Neuronal stem cell (in vitro differentiated cells): ENCODE measurements at regions not wholly inside any gene's neighbourhood (a gene's known extent, or its start where the extent isn't known, plus 50 kb on each side); places are given as distances from the start of the nearest gene placed in this dataset.

ENCODE experiments used
- DNase-seq: peaks from one replicate; pipeline ENCODE4 v3.0.0-alpha.2; 2013; ENCODE audit warnings: low spot score
- H2AFZ ChIP-seq: one replicate; pipeline ENCODE4 v1.6.1; 2013; ENCODE audit warnings: mild to moderate bottlenecking, low read length, inconsistent platforms
- H2AK5ac ChIP-seq: 2 replicates; pipeline ENCODE4 v1.6.1; 2013; ENCODE audit warnings: low read depth, mild to moderate bottlenecking, inconsistent platforms, low read length, moderate library complexity, mixed read lengths
- H2BK120ac ChIP-seq: 2 replicates; pipeline ENCODE4 v1.6.1; 2013; ENCODE audit warnings: low read depth, mild to moderate bottlenecking, inconsistent platforms, low read length, moderate library complexity, mixed read lengths
- H2BK12ac ChIP-seq: one replicate; pipeline ENCODE4 v1.6.1; 2013; ENCODE audit warnings: low read length, inconsistent platforms
- H2BK15ac ChIP-seq: 2 replicates; pipeline ENCODE4 v1.6.1; 2013; ENCODE audit warnings: mild to moderate bottlenecking, low read length, inconsistent platforms, mixed read lengths
- H2BK5ac ChIP-seq: one replicate; pipeline ENCODE4 v1.6.1; 2013; ENCODE audit warnings: inconsistent platforms, mild to moderate bottlenecking, low read length, moderate library complexity
- H3K14ac ChIP-seq: one replicate; pipeline ENCODE4 v1.6.1; 2013; ENCODE audit warnings: low read length, inconsistent platforms
- H3K18ac ChIP-seq: 2 replicates; pipeline ENCODE4 v1.6.1; 2013; ENCODE audit warnings: low read length, inconsistent platforms
- H3K23ac ChIP-seq: 2 replicates; pipeline ENCODE4 v1.6.1; 2013; ENCODE audit warnings: low read depth, mild to moderate bottlenecking, mixed read lengths, low read length, inconsistent platforms; ENCODE audit not compliant: poor library complexity
- H3K27ac ChIP-seq: replicated peaks from 3 replicates; pipeline ENCODE4 v1.5.1; 2013; ENCODE audit warnings: low read length, inconsistent platforms
- H3K27me3 ChIP-seq, 3 experiments: 2 replicates each; pipeline ENCODE4 v1.6.1; 2013; ENCODE audit warnings: low read length in 3 of 3, mild to moderate bottlenecking in 2 of 3, inconsistent platforms in 1 of 3, low read depth in 1 of 3, mixed read lengths in 1 of 3, moderate library complexity in 1 of 3; ENCODE audit not compliant: control insufficient read depth in 3 of 3, insufficient read depth in 3 of 3
- H3K36me3 ChIP-seq, 2 donors: replicated peaks in 1 of 2; 2 replicates each; pipeline ENCODE4 v1.6.1; 2013; ENCODE audit warnings: low read length in 2 of 2; ENCODE audit not compliant: control insufficient read depth in 2 of 2, insufficient read depth in 2 of 2
- H3K4ac ChIP-seq: 2 replicates; pipeline ENCODE4 v1.6.1; 2013; ENCODE audit warnings: inconsistent platforms, mild to moderate bottlenecking, low read length, moderate library complexity
- H3K4me1 ChIP-seq, 2 donors: 1 replicate in 1 of 2; 2 replicates in 1 of 2; pipeline ENCODE4 v1.6.1; 2013; ENCODE audit warnings: low read length in 2 of 2, low read depth in 1 of 2; ENCODE audit not compliant: control insufficient read depth in 2 of 2, insufficient read depth in 1 of 2
- H3K4me2 ChIP-seq: one replicate; pipeline ENCODE4 v1.6.1; 2013; ENCODE audit warnings: mild to moderate bottlenecking, low read length, inconsistent platforms; ENCODE audit not compliant: insufficient read depth, poor library complexity, severe bottlenecking
- H3K4me3 ChIP-seq, 2 donors: 2 replicates each; pipeline ENCODE4 v1.5.1; 2013; ENCODE audit warnings: low read length in 2 of 2, mild to moderate bottlenecking in 2 of 2, inconsistent platforms in 1 of 2, moderate library complexity in 1 of 2
- H3K79me1 ChIP-seq: one replicate; pipeline ENCODE4 v1.6.1; 2013; ENCODE audit warnings: low read depth, mild to moderate bottlenecking, inconsistent platforms, low read length, moderate library complexity
- H3K9ac ChIP-seq: one replicate; pipeline ENCODE4 v1.6.1; 2013; ENCODE audit warnings: mild to moderate bottlenecking, low read depth, low read length, inconsistent platforms; ENCODE audit not compliant: poor library complexity
- H3K9me3 ChIP-seq, 2 donors: replicated peaks in 1 of 2; 2 replicates each; pipeline versions ENCODE3 to v1.6.1; 2013; ENCODE audit warnings: low read length in 2 of 2, mild to moderate bottlenecking in 2 of 2, inconsistent platforms in 1 of 2, low read depth in 1 of 2, mixed read lengths in 1 of 2, moderate library complexity in 1 of 2; ENCODE audit not compliant: control insufficient read depth in 2 of 2, insufficient read depth in 1 of 2
- H4K8ac ChIP-seq: one replicate; pipeline ENCODE4 v1.6.1; 2013; ENCODE audit warnings: low read depth, mild to moderate bottlenecking, inconsistent platforms, low read length, moderate library complexity
- H4K91ac ChIP-seq: one replicate; pipeline ENCODE4 v1.6.1; 2013; ENCODE audit warnings: low read length, low read depth, mild to moderate bottlenecking, inconsistent platforms; ENCODE audit not compliant: poor library complexity
- WGBS, 2 donors: extraction: QIAGEN DNeasy Blood & Tissue Kit; methylation state at CpG; one replicate each; pipeline ENCODE4 v1.1.7; 2013; ENCODE audit warnings: missing lambda C conversion rate in 2 of 2, mixed read lengths in 1 of 2; ENCODE audit not compliant: insufficient read length in 2 of 2, insufficient replicate concordance in 1 of 2; ENCODE audit errors: extremely low coverage in 2 of 2; 5-methylcytosine and 5-hydroxymethylcytosine counted together

DNA sequence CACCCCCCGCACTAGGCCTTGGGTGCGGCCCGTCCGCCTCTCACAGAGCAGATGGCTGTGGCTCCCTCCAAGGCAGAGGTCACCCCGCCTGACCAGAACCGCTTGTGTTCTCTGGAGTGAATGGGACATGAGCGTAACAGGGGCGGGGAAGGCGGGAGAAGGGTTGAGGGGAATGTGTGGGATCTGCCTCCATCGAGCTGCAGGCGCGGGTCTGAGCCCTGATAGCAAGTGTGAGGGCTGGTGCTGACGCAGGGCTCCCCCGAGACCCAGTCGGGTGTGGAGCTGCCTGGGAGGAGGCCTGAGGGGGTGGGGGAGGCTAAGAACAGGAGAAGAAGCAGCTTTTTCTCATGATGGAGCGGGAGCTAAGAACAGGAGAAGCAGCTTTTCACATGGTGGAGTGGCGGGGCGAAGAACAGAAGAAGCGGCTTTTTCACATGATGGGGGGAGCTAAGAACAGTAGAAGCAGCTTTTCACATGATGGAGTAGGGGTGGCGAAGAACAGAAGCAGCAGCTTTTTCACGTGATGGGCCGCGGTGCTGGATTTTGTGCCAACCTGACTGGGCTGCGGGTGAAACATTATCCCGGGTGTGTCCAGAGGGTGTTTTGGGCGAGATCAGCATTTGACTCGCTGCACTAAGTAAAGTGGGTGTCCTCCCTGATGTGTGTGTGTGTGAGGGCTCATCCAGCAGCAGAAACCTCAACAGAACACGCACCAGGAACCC, 169.3 kb downstream of the TTLL2 start:
- H3K4me3 ChIP-seq: no peak overlapping the region
- H3K9me3 ChIP-seq: peaks cover 0 to 2% of the 10 kb centered on the region in 2 donors
- H4K8ac ChIP-seq: no peak overlapping the region
- H2BK5ac ChIP-seq: no peak overlapping the region
- no peaks in the 10 kb centered on the region for H3K36me3 ChIP-seq
- peaks cover 5% of the 10 kb centered on the region for H3K79me1 ChIP-seq
- no CpG with 5 or more reads among the region's 28 CpGs for WGBS, 2 donors
- peak overlapping the region; percentile 82 for H2AK5ac ChIP-seq
- H3K4ac ChIP-seq: no peak overlapping the region
- peak overlapping the region; percentile 11 for H4K91ac ChIP-seq
- peak overlapping the region; percentile 70 for H2BK15ac ChIP-seq
- peak overlapping the region; percentile 9 for H3K14ac ChIP-seq
- peaks cover 22 to 26% of the 10 kb centered on the region in 2 donors for H3K4me1 ChIP-seq
- H3K27me3 ChIP-seq: peaks cover 0 to 4% (median 0%) of the 10 kb centered on the region in 3 experiments
- no peak overlapping the region for H3K9ac ChIP-seq
- DNase-seq: no peak
- no peak overlapping the region for H2BK120ac ChIP-seq
- peak overlapping the region; percentile 90 for H3K18ac ChIP-seq
- no peak overlapping the region for H3K23ac ChIP-seq
- H2AFZ ChIP-seq: peak overlapping the region; percentile 62
- no peak overlapping the region for H3K4me2 ChIP-seq
- H3K27ac ChIP-seq: no peak overlapping the region
- peak overlapping the region; percentile 12 for H2BK12ac ChIP-seq

DNA sequence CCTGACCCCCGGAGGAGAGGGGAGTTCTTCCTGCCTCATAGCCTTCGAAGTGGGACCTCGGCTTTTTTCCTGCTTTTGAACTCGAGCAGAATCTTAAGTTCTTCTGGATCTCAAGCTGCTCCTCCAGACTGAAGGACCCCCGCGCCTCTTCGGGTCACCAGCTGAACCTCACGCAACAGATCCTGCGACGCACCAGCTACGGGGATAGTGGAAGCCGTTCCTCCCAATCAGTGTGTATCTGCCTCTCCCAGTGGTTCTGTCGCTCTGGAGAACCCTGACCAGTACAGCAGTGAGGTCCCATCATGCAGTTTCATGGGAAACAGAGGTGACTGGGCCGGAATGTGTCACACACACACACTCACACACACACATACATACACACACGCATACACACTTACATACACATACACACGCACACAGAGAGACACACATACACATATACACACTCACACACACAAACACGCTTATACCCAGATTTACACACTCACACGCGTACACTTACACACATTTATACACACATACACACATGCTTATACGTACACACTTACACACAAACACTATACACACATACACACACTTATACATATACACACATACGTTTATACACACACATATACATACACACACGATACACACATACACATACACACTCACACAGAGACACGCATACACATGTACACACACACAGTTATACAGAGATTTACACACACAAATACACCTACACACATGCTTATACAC, 170.0 kb downstream of the TTLL2 start:
- Histone ChIP-seq H2BK5ac (no peak overlapping the region), H3K27me3 (peaks cover 0 to 4% (median 0%) of the 10 kb centered on the region in 3 experiments), H3K4me2 (no peak overlapping the region), H3K27ac (no peak overlapping the region), H3K9me3 (peaks cover 0 to 2% of the 10 kb centered on the region in 2 donors), H3K4me1 (peaks cover 22 to 26% of the 10 kb centered on the region in 2 donors), H2BK15ac (peak overlapping the region; percentile 70), H3K36me3 (no peaks in the 10 kb centered on the region), H3K4me3 (no peak overlapping the region), H2BK120ac (no peak overlapping the region), H2AK5ac (peak overlapping the region; percentile 82), H3K9ac (no peak overlapping the region), H4K8ac (peak overlapping the region; percentile 66), H3K18ac (peak overlapping the region; percentile 90), H2AFZ (no peak overlapping the region), H3K79me1 (peaks cover 5% of the 10 kb centered on the region), H3K23ac (no peak overlapping the region), H2BK12ac (no peak overlapping the region), H3K4ac (no peak overlapping the region), H4K91ac (no peak overlapping the region), H3K14ac (no peak overlapping the region)
- no peak for DNase-seq
- WGBS, 2 donors: 93 to 100% methylated on average over 2 to 6 of the region's 23 CpGs

DNA sequence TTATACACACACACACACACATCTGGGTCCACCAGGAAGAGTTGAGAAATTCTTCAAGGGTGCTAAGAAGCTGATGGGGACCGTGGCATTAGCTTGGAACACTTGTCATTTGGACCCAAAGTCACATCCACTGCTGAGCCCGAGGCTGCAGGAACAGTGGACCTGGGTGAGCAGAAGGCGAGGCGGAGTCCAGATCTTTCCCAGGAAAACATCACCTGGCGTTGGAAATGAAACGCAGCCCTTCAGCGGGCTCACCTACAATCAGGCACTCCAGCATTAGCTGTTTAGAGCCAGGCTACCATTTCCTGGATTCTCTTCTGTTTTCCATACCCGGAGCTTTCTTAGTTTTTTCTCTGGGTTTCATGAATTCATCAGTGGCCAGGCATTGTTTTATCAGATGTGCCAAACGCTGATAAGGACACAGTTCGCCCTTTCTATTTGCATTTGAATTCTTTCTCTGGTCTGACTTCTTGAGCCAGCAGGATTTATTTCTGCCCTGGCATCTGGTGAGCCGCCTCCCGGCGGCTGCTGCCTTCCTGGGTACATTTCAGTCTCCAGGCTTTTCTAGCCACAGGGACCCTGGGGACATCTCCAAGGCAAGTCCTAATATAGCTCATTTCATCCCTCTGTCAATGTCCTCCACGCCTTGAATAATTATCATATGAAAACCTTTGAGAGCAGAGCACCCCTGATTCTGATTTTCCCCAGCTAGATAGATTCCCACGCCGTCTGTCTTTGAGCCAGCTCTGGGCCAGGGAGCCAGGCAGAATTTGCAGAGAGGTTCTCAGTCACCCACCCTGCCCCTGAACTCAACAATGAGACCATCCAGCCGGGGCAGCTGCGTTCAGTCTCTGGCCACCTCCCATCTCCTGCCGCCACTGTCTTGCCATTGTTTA, 170.9 kb downstream of the TTLL2 start:
- no peak overlapping the region for H3K14ac ChIP-seq
- H3K9ac ChIP-seq: no peak overlapping the region
- H2AFZ ChIP-seq: peak overlapping the region; percentile 81
- no peak overlapping the region for H3K4me2 ChIP-seq
- peaks cover 22 to 26% of the 10 kb centered on the region in 2 donors for H3K4me1 ChIP-seq
- H3K27me3 ChIP-seq: peaks cover 0 to 4% (median 0%) of the 10 kb centered on the region in 3 experiments
- H2BK120ac ChIP-seq: no peak overlapping the region
- H3K27ac ChIP-seq: no peak overlapping the region
- H2AK5ac ChIP-seq: no peak overlapping the region
- no peak overlapping the region for H3K4me3 ChIP-seq
- no peak overlapping the region for H4K8ac ChIP-seq
- H2BK15ac ChIP-seq: peak overlapping the region; percentile 4
- no peak overlapping the region for H3K18ac ChIP-seq
- H2BK12ac ChIP-seq: no peak overlapping the region
- H3K36me3 ChIP-seq: no peaks in the 10 kb centered on the region
- H3K79me1 ChIP-seq: peaks cover 5% of the 10 kb centered on the region
- H3K4ac ChIP-seq: no peak overlapping the region
- H4K91ac ChIP-seq: no peak overlapping the region
- H3K23ac ChIP-seq: no peak overlapping the region
- no peak for DNase-seq
- H3K9me3 ChIP-seq: peaks cover 0 to 2% of the 10 kb centered on the region in 2 donors
- WGBS, 2 donors: no CpG with 5 or more reads among the region's 19 CpGs
- no peak overlapping the region for H2BK5ac ChIP-seq
